ENCODE measurements at regions not wholly inside any gene's neighbourhood (a gene's known extent, or its start where the extent isn't known, plus 50 kb on each side); places are given as distances from the start of the nearest gene placed in this dataset.

DNA sequence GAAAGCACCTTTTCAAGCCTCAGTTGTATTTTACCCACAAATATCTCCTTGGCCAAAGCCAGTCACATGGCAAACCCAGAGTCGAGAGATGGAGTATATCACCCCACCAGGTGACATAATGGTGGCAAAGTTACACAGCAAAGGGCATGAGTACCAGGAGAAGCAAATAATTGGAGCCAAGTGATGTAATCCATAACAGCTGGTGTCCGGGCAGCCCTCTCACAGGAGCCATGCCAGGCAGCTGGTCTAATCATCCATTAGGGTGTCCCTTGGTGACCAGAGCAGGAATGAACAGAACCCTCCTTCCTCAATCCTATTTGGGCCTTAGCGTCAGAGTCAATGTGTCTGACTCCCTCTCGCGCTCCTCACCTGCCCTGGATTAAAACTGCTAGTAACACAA is 272.1 kb downstream of the LRFN2 start:
- no peak for DNase-seq
- intact Hi-C loops (cut with DNase I): no loop called here

DNA sequence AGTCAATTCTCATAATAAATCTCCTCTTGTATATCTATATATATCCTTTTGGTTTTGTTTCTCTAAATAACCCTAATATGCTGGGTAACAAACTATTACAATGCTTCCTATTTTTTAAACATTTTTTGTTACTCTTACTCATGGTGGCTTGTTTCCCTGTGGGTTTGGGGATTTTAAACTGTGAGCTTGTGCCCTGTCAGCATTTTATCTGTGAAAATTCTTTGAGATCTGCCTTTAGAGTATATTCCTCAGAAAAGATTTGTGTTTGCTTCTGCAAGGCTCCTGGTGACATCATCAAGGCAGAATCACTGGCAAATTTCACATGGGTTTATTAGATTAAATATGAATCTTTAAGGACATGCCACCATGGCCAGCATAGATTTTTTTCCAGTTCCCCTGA is 273.6 kb downstream of the LRFN2 start:
- intact Hi-C loops (cut with DNase I): no loop called here
- no peak for DNase-seq

GRCh38 chr6:40312213-40313015 is 274.8 kb downstream of the LRFN2 start:
- intact Hi-C loops (cut with DNase I): no loop called here
- DNase-seq: no peak

DNA sequence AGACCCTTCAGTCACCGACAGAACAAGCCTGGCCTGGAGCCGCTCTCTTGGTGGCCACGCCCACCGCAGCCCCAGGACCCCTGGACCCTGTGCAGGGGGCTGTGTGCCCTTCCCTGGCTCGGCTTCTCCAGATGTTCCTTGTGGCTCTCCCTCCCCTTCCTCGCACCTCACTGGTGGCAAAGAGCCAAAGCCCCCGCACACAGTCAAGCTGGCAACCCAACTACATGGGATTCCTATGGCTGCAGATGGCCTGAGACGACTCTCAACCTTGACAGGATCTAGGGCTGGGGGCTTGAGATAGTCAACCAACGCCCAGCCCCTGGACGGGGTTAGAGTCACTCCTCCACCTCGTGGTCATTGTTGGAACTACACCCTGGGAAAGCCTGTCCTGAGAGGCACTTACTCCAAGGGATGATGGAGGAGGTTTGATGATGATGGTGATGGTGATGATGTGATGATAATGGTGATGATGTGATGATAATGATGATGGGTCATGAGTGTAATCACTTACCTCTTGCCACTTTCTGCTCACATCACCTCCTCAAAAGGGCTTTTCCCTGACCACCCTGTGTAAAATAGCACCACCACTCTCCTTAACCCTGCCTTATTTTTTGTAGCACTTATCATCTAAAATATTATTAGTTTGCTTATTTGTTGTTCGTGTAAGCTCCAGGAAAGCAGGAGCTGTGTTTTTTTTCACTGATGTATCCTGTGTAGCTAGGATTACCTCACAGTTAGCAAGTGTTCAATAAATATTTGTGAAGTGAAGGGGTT is 278.4 kb downstream of the LRFN2 start:
- peak in 41 of 42 donors; percentile 33 to 90 (median 75) for DNase-seq
- intact Hi-C loops (cut with DNase I): loop anchor here (10.0 kb wide), 1 partner anchor 954 kb away; no protein-coding TSS in a partner anchor

DNA sequence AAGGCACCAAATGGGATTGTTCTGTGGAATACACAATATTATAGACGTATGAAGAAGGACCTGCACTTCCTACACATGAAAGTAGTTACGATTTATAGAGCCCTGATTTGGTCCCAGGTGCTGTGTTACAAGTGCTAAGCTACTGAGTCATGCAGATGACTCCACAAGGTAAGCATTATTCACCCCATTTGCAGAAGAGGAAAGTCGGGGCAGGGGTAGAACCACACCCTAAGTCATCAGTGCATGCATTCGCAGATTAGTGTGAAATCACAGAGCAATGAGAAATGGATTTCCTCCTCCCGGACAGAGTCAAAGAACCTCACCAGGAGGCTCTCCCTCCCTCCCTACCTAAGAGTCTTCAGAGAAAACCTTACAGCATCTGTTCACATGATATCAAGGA is 279.5 kb downstream of the LRFN2 start:
- intact Hi-C loops (cut with DNase I): loop anchor here (10.0 kb wide), 1 partner anchor 953 kb away; no protein-coding TSS in a partner anchor
- no peak for DNase-seq

GRCh38 chr6:40302856-40303454 is 284.2 kb downstream of the LRFN2 start:
- peak in 2 of 42 donors; percentile 7 to 8 for DNase-seq
- intact Hi-C loops (cut with DNase I): loop anchor here (10.0 kb wide), 1 partner anchor 948 kb away; no protein-coding TSS in a partner anchor

GRCh38 chr6:40299681-40300080 is 287.5 kb downstream of the LRFN2 start:
- intact Hi-C loops (cut with DNase I): loop anchor here (10.0 kb wide), 1 partner anchor 945 kb away; no protein-coding TSS in a partner anchor
- peak in 32 of 42 donors; percentile 11 to 70 (median 40) for DNase-seq

DNA sequence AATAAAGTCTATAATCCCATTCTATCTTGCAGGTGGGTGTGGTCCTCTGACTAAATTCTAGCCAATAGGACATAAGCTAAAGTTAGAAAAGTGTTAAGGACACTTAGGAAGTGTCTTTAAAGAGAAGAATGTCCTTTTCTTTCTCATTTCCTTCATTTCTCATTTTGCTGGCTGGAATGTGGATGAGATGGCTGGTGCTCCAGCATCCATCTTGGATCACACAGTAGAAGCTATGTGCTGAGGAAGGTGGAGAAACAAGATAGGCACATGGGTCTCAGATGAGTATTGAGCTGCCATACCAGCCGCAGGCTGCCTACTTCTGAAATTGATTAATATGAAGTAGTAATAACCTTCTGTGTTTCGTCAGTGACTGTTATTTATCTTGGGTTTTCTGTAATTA is 289.0 kb downstream of the LRFN2 start:
- intact Hi-C loops (cut with DNase I): no loop called here
- no peak for DNase-seq

GRCh38 chr6:40295251-40295950 is 291.8 kb downstream of the LRFN2 start:
- peak in 1 of 42 donors; percentile 41 for DNase-seq
- intact Hi-C loops (cut with DNase I): no loop called here

GRCh38 chr6:40293460-40294185 is 293.5 kb downstream of the LRFN2 start:
- intact Hi-C loops (cut with DNase I): no loop called here
- DNase-seq: peak in 27 of 42 donors; percentile 9 to 70 (median 27)

DNA sequence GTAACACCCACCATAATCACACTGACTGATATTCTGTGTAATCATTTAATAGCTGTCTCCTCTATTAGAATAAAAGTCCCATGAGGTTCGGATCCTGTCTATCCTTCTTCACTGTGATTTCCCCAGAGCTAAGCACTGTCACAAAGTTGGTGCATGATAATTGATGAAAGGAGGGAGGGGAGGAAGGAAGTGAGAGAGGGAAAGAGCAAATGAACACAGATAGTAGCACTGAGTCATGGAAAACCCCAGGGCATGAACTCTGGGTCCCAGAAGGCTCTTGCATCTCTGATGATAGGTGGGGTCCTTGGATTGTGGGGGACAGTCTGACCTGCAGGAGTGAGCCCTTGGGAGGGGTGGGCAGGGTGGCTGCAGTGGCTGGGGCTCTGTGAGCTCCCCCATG is 294.1 kb downstream of the LRFN2 start:
- no peak for DNase-seq

DNA sequence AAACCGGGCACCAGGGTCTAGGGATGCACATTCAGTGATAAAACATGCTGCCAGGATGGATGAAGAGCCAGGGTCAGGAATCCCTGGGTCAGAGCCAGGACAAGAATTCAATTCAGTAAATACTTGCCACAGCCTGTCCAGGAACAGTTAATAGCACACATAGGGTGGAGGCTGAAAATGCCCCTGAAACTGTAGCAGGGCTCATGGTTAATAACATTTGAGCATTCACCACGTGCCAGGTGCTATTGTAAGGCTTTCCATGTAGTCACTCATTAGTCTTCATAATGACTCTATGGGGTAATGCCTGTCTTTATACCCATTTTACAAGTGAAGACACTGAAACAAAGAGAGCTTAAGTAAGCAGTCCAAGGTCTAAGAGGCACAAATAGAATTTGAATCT is 296.3 kb downstream of the LRFN2 start:
- no peak for DNase-seq
- intact Hi-C loops (cut with DNase I): no loop called here

More for the DNA sequence above, 294.1 kb downstream of the LRFN2 start:
- intact Hi-C loops (cut with DNase I): no loop called here

DNA sequence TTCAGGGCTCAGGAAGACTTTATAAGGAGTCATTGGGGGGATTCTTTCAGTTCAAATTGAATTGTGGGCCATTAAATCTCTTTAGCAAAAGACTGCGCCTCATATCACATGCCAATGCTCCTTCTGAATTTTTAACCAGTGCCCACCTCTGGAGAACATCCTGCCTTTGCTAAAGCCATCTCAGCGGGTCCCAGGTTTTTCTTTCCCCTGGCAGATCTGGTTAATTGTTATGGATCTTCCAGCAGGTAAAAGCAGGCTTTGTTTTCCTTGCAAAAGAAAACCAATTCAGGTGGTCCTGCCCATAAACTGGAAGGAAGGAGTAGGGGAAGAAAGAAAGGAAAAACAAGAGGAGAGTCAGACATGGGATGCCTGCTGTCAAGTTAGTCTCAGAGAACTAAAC is 298.2 kb downstream of the LRFN2 start:
- intact Hi-C loops (cut with DNase I): no loop called here

GRCh38 chr6:40287296-40287850 is 299.8 kb downstream of the LRFN2 start:
- intact Hi-C loops (cut with DNase I): no loop called here
- no peak for DNase-seq

More for the DNA sequence above, 298.2 kb downstream of the LRFN2 start:
- no peak for DNase-seq

- no peak for DNase-seq
- intact Hi-C loops (cut with DNase I): no loop called here
Measured at GRCh38 chr6:40286721-40287120, 300.4 kb downstream of the LRFN2 start.

DNA sequence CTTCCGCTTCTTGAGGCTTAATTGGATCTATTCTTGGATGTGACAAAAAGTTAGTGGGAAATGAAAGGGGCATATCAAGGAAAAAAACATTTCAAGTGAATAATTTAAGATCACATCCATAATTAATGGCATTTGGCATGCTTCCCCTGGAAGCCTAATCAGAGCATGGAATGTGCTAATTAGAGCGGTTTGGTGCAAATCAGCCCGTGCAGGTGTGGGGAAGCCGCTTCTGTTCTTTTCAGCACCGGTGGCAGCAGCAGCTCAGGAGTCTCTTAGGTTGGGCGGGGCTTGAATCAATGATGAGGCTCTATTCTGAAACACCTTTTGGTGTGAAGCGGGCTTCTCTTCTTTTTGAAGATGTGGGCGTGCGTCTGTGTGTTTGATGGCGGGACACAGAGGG is 301.2 kb downstream of the LRFN2 start:
- intact Hi-C loops (cut with DNase I): no loop called here
- peak in 5 of 42 donors; percentile 8 to 40 (median 10) for DNase-seq

GRCh38 chr6:40285535-40285934 is 301.6 kb downstream of the LRFN2 start:
- intact Hi-C loops (cut with DNase I): no loop called here

DNA sequence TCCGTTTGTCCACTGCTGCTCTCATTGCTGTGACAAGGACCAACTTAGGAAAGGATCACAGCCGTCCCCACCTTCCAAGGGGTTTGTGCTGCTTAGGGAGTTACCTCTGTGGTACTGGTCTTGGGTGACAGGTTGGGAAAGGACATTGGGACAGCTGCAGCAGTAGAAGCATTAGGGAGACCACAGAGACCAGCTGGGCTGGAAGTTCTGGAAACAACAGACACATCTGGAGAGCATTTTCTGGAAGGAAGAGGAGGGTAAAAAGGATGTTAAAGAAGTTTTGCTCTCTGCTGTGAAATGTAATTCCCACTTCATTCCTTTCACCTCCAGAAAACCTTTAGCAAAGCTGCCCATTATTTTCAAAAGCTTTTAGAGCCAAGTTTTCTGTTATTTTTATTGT is 304.2 kb downstream of the LRFN2 start:
- DNase-seq: no peak
- intact Hi-C loops (cut with DNase I): no loop called here

More at GRCh38 chr6:40285535-40285934, 301.6 kb downstream of the LRFN2 start:
- no peak for DNase-seq
